ENCODE measurements at regions not wholly inside any gene's neighbourhood (a gene's known extent, or its start where the extent isn't known, plus 50 kb on each side); places are given as distances from the start of the nearest gene placed in this dataset.

- Histone ChIP-seq H2AFZ (ENCODE audit: insufficient read depth, low read depth, low read length, poor library complexity, severe bottlenecking) (no peak overlapping the region), H3K4me3 (replicated peaks in 1 of 3; ENCODE audit: low read depth in 2 of 3, low read length in 3 of 3) (no peak overlapping the region), H3K27ac (ENCODE audit: low read depth in 1 of 2, low read length in 2 of 2) (no peak overlapping the region), H3K4me2 (replicated peaks; ENCODE audit: extremely low read depth, low read length, poor library complexity, severe bottlenecking) (no peak overlapping the region), H3K79me2 (ENCODE audit: insufficient read depth, low read length) (no peaks in the 10 kb centered on the region), H3K4me1 (ENCODE audit: control insufficient read depth in 1 of 2, insufficient read depth in 2 of 2, low read length in 2 of 2) (no peaks in the 10 kb centered on the region), H3K9me3 (replicated peaks in 1 of 2; ENCODE audit: control insufficient read depth in 1 of 2, insufficient read depth in 1 of 2, low read length in 2 of 2) (no peaks in the 10 kb centered on the region), H4K20me1 (ENCODE audit: insufficient read depth, low read length) (no peaks in the 10 kb centered on the region), H3K36me3 (replicated peaks in 1 of 2; ENCODE audit: control insufficient read depth in 1 of 2, insufficient read depth in 2 of 2, low read length in 2 of 2) (no peaks in the 10 kb centered on the region), H3K9ac (ENCODE audit: insufficient read depth, low read length, poor library complexity, severe bottlenecking) (no peak overlapping the region), H3K27me3 (ENCODE audit: control insufficient read depth in 2 of 2, insufficient read depth in 2 of 2, low read length in 2 of 2) (no peaks in the 10 kb centered on the region)
- no peak overlapping the region for H3K27ac Mint-ChIP-seq
- no peak for TF ChIP-seq CTCF (IDR thresholded peaks at IDR 0.05)
- H3K36me3 Mint-ChIP-seq: no peaks in the 10 kb centered on the region
- no CpG with 5 or more reads among the region's 3 CpGs for WGBS (ENCODE audit: insufficient coverage)
- peaks cover 0 to 10% (median 2%) of the 10 kb centered on the region in 7 donors for H3K9me3 Mint-ChIP-seq
- H3K4me3 Mint-ChIP-seq: no peak overlapping the region
- no peaks in the 10 kb centered on the region for H3K4me1 Mint-ChIP-seq
- H3K27me3 Mint-ChIP-seq (ENCODE audit: low read depth in 3 of 3): no peaks in the 10 kb centered on the region
- DNase-seq: no peak
- intact Hi-C loops (cut with micrococcal nuclease): no loop called here
These were observed 276.2 kb upstream of the RARB start for GRCh38 chr3:25151903-25152295.

- no peak overlapping the region for H3K27ac Mint-ChIP-seq
- H3K4me1 Mint-ChIP-seq: no peaks in the 10 kb centered on the region
- Histone ChIP-seq H3K79me2 (ENCODE audit: insufficient read depth, low read length) (no peaks in the 10 kb centered on the region), H3K4me2 (replicated peaks; ENCODE audit: extremely low read depth, low read length, poor library complexity, severe bottlenecking) (no peak overlapping the region), H2AFZ (ENCODE audit: insufficient read depth, low read depth, low read length, poor library complexity, severe bottlenecking) (no peak overlapping the region), H3K9me3 (replicated peaks in 1 of 2; ENCODE audit: control insufficient read depth in 1 of 2, insufficient read depth in 1 of 2, low read length in 2 of 2) (no peaks in the 10 kb centered on the region), H3K27me3 (ENCODE audit: control insufficient read depth in 2 of 2, insufficient read depth in 2 of 2, low read length in 2 of 2) (no peaks in the 10 kb centered on the region), H3K4me3 (replicated peaks in 1 of 3; ENCODE audit: low read depth in 2 of 3, low read length in 3 of 3) (no peak overlapping the region), H4K20me1 (ENCODE audit: insufficient read depth, low read length) (no peaks in the 10 kb centered on the region), H3K9ac (ENCODE audit: insufficient read depth, low read length, poor library complexity, severe bottlenecking) (no peak overlapping the region), H3K27ac (ENCODE audit: low read depth in 1 of 2, low read length in 2 of 2) (no peak overlapping the region), H3K36me3 (replicated peaks in 1 of 2; ENCODE audit: control insufficient read depth in 1 of 2, insufficient read depth in 2 of 2, low read length in 2 of 2) (no peaks in the 10 kb centered on the region), H3K4me1 (ENCODE audit: control insufficient read depth in 1 of 2, insufficient read depth in 2 of 2, low read length in 2 of 2) (no peaks in the 10 kb centered on the region)
- WGBS (ENCODE audit: insufficient coverage): no CpG with 5 or more reads among the region's 9 CpGs
- intact Hi-C loops (cut with micrococcal nuclease): no loop called here
- H3K27me3 Mint-ChIP-seq (ENCODE audit: low read depth in 3 of 3): no peaks in the 10 kb centered on the region
- no peak for DNase-seq
- H3K36me3 Mint-ChIP-seq: no peaks in the 10 kb centered on the region
- H3K4me3 Mint-ChIP-seq: no peak overlapping the region
- H3K9me3 Mint-ChIP-seq: peaks cover 0 to 9% (median 2%) of the 10 kb centered on the region in 7 donors
- TF ChIP-seq CTCF (IDR thresholded peaks at IDR 0.05): no peak
These were observed 274.9 kb upstream of the RARB start for GRCh38 chr3:25153136-25153535.

Measured in CD14-positive monocyte (primary cell).